ENCODE measurements at regions not wholly inside any gene's neighbourhood (a gene's known extent, or its start where the extent isn't known, plus 50 kb on each side); places are given as distances from the start of the nearest gene placed in this dataset.

- TF ChIP-seq, protein P1, sequence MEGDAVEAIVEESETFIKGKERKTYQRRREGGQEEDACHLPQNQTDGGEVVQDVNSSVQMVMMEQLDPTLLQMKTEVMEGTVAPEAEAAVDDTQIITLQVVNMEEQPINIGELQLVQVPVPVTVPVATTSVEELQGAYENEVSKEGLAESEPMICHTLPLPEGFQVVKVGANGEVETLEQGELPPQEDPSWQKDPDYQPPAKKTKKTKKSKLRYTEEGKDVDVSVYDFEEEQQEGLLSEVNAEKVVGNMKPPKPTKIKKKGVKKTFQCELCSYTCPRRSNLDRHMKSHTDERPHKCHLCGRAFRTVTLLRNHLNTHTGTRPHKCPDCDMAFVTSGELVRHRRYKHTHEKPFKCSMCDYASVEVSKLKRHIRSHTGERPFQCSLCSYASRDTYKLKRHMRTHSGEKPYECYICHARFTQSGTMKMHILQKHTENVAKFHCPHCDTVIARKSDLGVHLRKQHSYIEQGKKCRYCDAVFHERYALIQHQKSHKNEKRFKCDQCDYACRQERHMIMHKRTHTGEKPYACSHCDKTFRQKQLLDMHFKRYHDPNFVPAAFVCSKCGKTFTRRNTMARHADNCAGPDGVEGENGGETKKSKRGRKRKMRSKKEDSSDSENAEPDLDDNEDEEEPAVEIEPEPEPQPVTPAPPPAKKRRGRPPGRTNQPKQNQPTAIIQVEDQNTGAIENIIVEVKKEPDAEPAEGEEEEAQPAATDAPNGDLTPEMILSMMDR (IDR thresholded peaks at IDR 0.05), result no peak
- TF ChIP-seq POLR2A (IDR thresholded peaks at IDR 0.05), result no peak
These were observed 111.7 kb upstream of the RPS6KA3 start for GRCh38 chrX:20378233-20378920.
